ENCODE measurements at regions not wholly inside any gene's neighbourhood (a gene's known extent, or its start where the extent isn't known, plus 50 kb on each side); places are given as distances from the start of the nearest gene placed in this dataset.

DNA sequence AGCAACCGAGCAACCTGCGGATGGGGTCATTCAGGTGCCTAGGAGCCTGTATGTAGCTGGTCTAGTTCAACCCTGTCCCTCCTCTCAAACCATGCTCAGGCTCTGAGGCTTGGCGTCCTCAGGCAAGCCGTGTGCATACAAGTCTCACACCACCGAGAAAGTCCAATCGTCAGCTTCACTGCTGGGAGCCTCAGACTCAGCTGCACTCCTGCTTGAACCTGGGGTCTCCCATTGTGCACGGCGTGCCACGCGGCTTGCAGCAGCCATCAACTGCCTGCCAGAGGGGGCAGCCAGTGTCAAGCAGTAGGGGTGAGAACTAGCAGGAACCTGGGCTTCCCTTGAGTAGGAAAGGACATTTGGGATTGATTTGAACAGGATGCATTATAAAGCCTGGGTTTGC lies 1064.6 kb downstream of the BCL11B start:
- TF ChIP-seq CTCF (IDR thresholded peaks at IDR 0.05): no peak
- TF ChIP-seq POLR2A (IDR thresholded peaks at IDR 0.05): no peak
